ENCODE measurements at regions not wholly inside any gene's neighbourhood (a gene's known extent, or its start where the extent isn't known, plus 50 kb on each side); places are given as distances from the start of the nearest gene placed in this dataset.

GRCh38 chr20:16914277-16914676, 166.1 kb downstream of the OTOR start:
- WGBS, 2 donors = 29 to 50% methylated on average over 1 of the region's 1 CpG
- no peak for DNase-seq
- no peaks in the 10 kb centered on the region for H3K4me1 ChIP-seq
- no peak overlapping the region for H3K4me3 ChIP-seq
- no peaks in the 10 kb centered on the region for H3K27me3 ChIP-seq
- no peaks in the 10 kb centered on the region for H3K9me3 ChIP-seq
- TF ChIP-seq POLR2A (IDR thresholded peaks at IDR 0.05) = no peak
- TF ChIP-seq CTCF (IDR thresholded peaks at IDR 0.05) = no peak
- intact Hi-C loops (cut with DNase I) = no loop called here
- no peak overlapping the region for H3K27ac ChIP-seq
- H3K36me3 ChIP-seq = no peaks in the 10 kb centered on the region

GRCh38 chr20:16916165-16916564, 168.0 kb downstream of the OTOR start:
- TF ChIP-seq POLR2A (IDR thresholded peaks at IDR 0.05) (no peak), CTCF (IDR thresholded peaks at IDR 0.05) (no peak)
- DNase-seq = no peak
- no peak overlapping the region for H3K27ac ChIP-seq
- WGBS, 2 donors = 33 to 38% methylated on average over 1 of the region's 1 CpG
- no peaks in the 10 kb centered on the region for H3K4me1 ChIP-seq
- no peaks in the 10 kb centered on the region for H3K36me3 ChIP-seq
- H3K9me3 ChIP-seq = no peaks in the 10 kb centered on the region
- no peak overlapping the region for H3K4me3 ChIP-seq
- intact Hi-C loops (cut with DNase I) = no loop called here
- H3K27me3 ChIP-seq = no peaks in the 10 kb centered on the region

GRCh38 chr20:16917636-16918035, 169.5 kb downstream of the OTOR start:
- Histone ChIP-seq H3K36me3 (no peaks in the 10 kb centered on the region), H3K4me1 (no peaks in the 10 kb centered on the region), H3K4me3 (no peak overlapping the region), H3K27me3 (no peaks in the 10 kb centered on the region), H3K9me3 (no peaks in the 10 kb centered on the region), H3K27ac (no peak overlapping the region)
- DNase-seq = no peak
- TF ChIP-seq POLR2A (IDR thresholded peaks at IDR 0.05) = no peak
- TF ChIP-seq CTCF (IDR thresholded peaks at IDR 0.05) = no peak
- WGBS, 2 donors = 47 to 50% methylated on average over 1 of the region's 1 CpG
- intact Hi-C loops (cut with DNase I) = no loop called here

GRCh38 chr20:16918366-16918765, 170.2 kb downstream of the OTOR start:
- Histone ChIP-seq H3K27me3 (no peaks in the 10 kb centered on the region), H3K4me3 (no peak overlapping the region), H3K9me3 (no peaks in the 10 kb centered on the region), H3K36me3 (no peaks in the 10 kb centered on the region), H3K27ac (no peak overlapping the region), H3K4me1 (no peaks in the 10 kb centered on the region)
- WGBS, 2 donors = 69 to 77% methylated on average over 4 of the region's 4 CpGs
- no peak for DNase-seq
- no peak for TF ChIP-seq CTCF (IDR thresholded peaks at IDR 0.05)
- no peak for TF ChIP-seq POLR2A (IDR thresholded peaks at IDR 0.05)
- intact Hi-C loops (cut with DNase I) = no loop called here

GRCh38 chr20:16919841-16920240, 171.7 kb downstream of the OTOR start:
- WGBS, 2 donors = 63% methylated on average over 5 of the region's 5 CpGs

More at GRCh38 chr20:16919841-16920240, 171.7 kb downstream of the OTOR start:
- DNase-seq = no peak
- TF ChIP-seq POLR2A (IDR thresholded peaks at IDR 0.05) (no peak), CTCF (IDR thresholded peaks at IDR 0.05) (no peak)
- Histone ChIP-seq H3K4me3 (no peak overlapping the region), H3K27me3 (no peaks in the 10 kb centered on the region), H3K27ac (no peak overlapping the region), H3K36me3 (no peaks in the 10 kb centered on the region), H3K9me3 (no peaks in the 10 kb centered on the region), H3K4me1 (peaks cover 0 to 5% (median 0%) of the 10 kb centered on the region in 3 donors)
- intact Hi-C loops (cut with DNase I) = no loop called here
